Prostate gland (tissue), 2 donors: ENCODE measurements at regions not wholly inside any gene's neighbourhood (a gene's known extent, or its start where the extent isn't known, plus 50 kb on each side); places are given as distances from the start of the nearest gene placed in this dataset.

Source experiments
- DNase-seq: peaks from one replicate; pipeline ENCODE4 v3.0.0-alpha.2; 2019; ENCODE audit warnings: low spot score
- H3K27ac ChIP-seq, 2 donors: fragments of 200-600 bp; sonication (generic); 2 replicates each; pipeline ENCODE4 v1.5.1; 2017 to 2019
- H3K27me3 ChIP-seq: fragments of 200-600 bp; sonication (generic); replicated peaks from 2 replicates; pipeline ENCODE4 v1.5.1; 2019; ENCODE audit not compliant: insufficient read depth
- H3K36me3 ChIP-seq, 2 donors: fragments of 200-600 bp; sonication (generic); 1 replicate in 1 of 2; 2 replicates in 1 of 2; pipeline versions ENCODE4 v1.5.1 to v1.8.1; 2017 to 2019
- H3K4me1 ChIP-seq: fragments of 200-600 bp; sonication (generic); replicated peaks from 2 replicates; pipeline ENCODE4 v1.5.1; 2019
- H3K4me3 ChIP-seq, 2 donors: fragments of 200-600 bp; sonication (generic); 2 replicates each; pipeline ENCODE4 v1.5.1; 2017 to 2019
- H3K9me3 ChIP-seq: fragments of 200-600 bp; sonication (generic); 2 replicates; pipeline ENCODE4 v1.5.1; 2017
- CTCF ChIP-seq, 4 experiments: fragments of 200-600 bp in 2 of 4; fragments of 450-650 bp in 2 of 4; sonication (generic) in 2 of 4; IDR thresholded peaks; 1 replicate in 3 of 4; 2 replicates in 1 of 4; pipeline ENCODE4 v1.5.1; 2016 to 2019; ENCODE audit warnings: antibody characterized with exemption in 4 of 4, mild to moderate bottlenecking in 2 of 4, moderate library complexity in 2 of 4
- POLR2A ChIP-seq: fragments of 450-650 bp; IDR thresholded peaks from one replicate; pipeline ENCODE4 v1.6.1; 2016; ENCODE audit warnings: antibody characterized with exemption, mild to moderate bottlenecking
- POLR2AphosphoS5 ChIP-seq: sonication (generic); formaldehyde crosslinking; IDR thresholded peaks from one replicate; pipeline ENCODE4 v1.6.1; 2017; ENCODE audit warnings: antibody characterized with exemption
- WGBS: methylation state at CpG from one replicate; pipeline ENCODE4 v1.1.5; 2018; 5-methylcytosine and 5-hydroxymethylcytosine counted together
- intact Hi-C: fragments of 100-400 bp; cut with DNase I; formaldehyde crosslinking; loops from one replicate; pipeline ENCODE4 v1.14.2; 2022
- small RNA-seq, 2 donors: library from RNA; depleted of rRNA; stranded (forward); fragments of <200 nt; gene quantifications; one replicate each; pipeline ENCODE3, GENCODE V24; 2016

GRCh38 chr22:22431271-22432220 lies 77.0 kb downstream of the ZNF280B start:
- H3K27ac ChIP-seq: no peak overlapping the region
- H3K36me3 ChIP-seq: no peaks in the 10 kb centered on the region
- H3K4me3 ChIP-seq: no peak overlapping the region
- H3K27me3 ChIP-seq: no peaks in the 10 kb centered on the region
- WGBS: 51% methylated on average over 7 of the region's 7 CpGs
- DNase-seq: peak; percentile 33
- intact Hi-C loops: no loop called here
- no peaks in the 10 kb centered on the region for H3K4me1 ChIP-seq
- no peaks in the 10 kb centered on the region for H3K9me3 ChIP-seq
- TF ChIP-seq CTCF (IDR thresholded peaks at IDR 0.05): peak in 3 of 4 experiments; percentile 33 to 42 (median 37)
- no peak for TF ChIP-seq POLR2AphosphoS5
- TF ChIP-seq POLR2A: no peak

GRCh38 chr22:22432479-22432878 lies 76.1 kb downstream of the ZNF280B start:
- H3K4me1 ChIP-seq: no peaks in the 10 kb centered on the region
- TF ChIP-seq CTCF (IDR thresholded peaks at IDR 0.05) (no peak), POLR2A (no peak), POLR2AphosphoS5 (no peak)
- 71% methylated on average over 1 of the region's 1 CpG for WGBS
- no peak for DNase-seq
- no peak overlapping the region for H3K27ac ChIP-seq
- intact Hi-C loops: no loop called here
- no peaks in the 10 kb centered on the region for H3K36me3 ChIP-seq
- no peaks in the 10 kb centered on the region for H3K9me3 ChIP-seq
- no peak overlapping the region for H3K4me3 ChIP-seq
- H3K27me3 ChIP-seq: no peaks in the 10 kb centered on the region

GRCh38 chr22:22432937-22433336 lies 75.6 kb downstream of the ZNF280B start:
- 89% methylated on average over 3 of the region's 3 CpGs for WGBS
- H3K27ac ChIP-seq: no peak overlapping the region
- H3K36me3 ChIP-seq: no peaks in the 10 kb centered on the region
- TF ChIP-seq CTCF (IDR thresholded peaks at IDR 0.05): no peak
- no peak for TF ChIP-seq POLR2A
- no peak for TF ChIP-seq POLR2AphosphoS5
- intact Hi-C loops: no loop called here
- H3K4me3 ChIP-seq: no peak overlapping the region
- no peaks in the 10 kb centered on the region for H3K27me3 ChIP-seq
- no peaks in the 10 kb centered on the region for H3K4me1 ChIP-seq
- no peak for DNase-seq
- no peaks in the 10 kb centered on the region for H3K9me3 ChIP-seq

- no peak for DNase-seq
- TF ChIP-seq CTCF (IDR thresholded peaks at IDR 0.05) (no peak), POLR2A (no peak)
- Histone ChIP-seq H3K36me3 (no peaks in the 10 kb centered on the region), H3K27ac (no peak overlapping the region), H3K9me3 (no peaks in the 10 kb centered on the region), H3K4me1 (no peaks in the 10 kb centered on the region), H3K4me3 (no peak overlapping the region), H3K27me3 (no peaks in the 10 kb centered on the region)
- WGBS: 26% methylated on average over 4 of the region's 4 CpGs
- intact Hi-C loops: no loop called here
Measured at GRCh38 chr22:22433770-22434169, 74.8 kb downstream of the ZNF280B start.

Small RNA genes lying in the stretch of these regions (small RNA-seq; reads per million reads assigned to genes)
- gene AC245291.3 (0 reads per million in 2 donors), gene IGLVVII-41-1 (0 reads per million in 2 donors)
